PC-9 (cell line): ENCODE measurements at regions not wholly inside any gene's neighbourhood (a gene's known extent, or its start where the extent isn't known, plus 50 kb on each side); places are given as distances from the start of the nearest gene placed in this dataset.

ENCODE experiments used
- BruUV-seq: library from RNA; stranded (reverse); fragments of 400-500 nt; replicated peaks from 2 replicates; lab custom pipeline; 2021; lab: Mats Ljungman, UMichigan
- CTCF ChIA-PET: fragments of 300-600 bp; sonication (Branson Sonifier 250); formaldehyde crosslinking; loops from one replicate; lab custom pipeline; 2022; ENCODE audit warnings: antibody characterized with exemption; lab: Charles Lee
- POLR2A ChIA-PET: fragments of 300-600 bp; sonication (Branson Sonifier 250); formaldehyde crosslinking; loops from one replicate; lab custom pipeline; 2022; ENCODE audit warnings: antibody characterized with exemption; ENCODE audit not compliant: unreplicated experiment; lab: Charles Lee
- DNase-seq, 2 experiments: peaks; one replicate each; pipeline versions ENCODE4 v3.0.0 to v3.0.0-alpha.2; 2015 to 2022; ENCODE audit warnings: mixed read lengths in 1 of 2
- H2AFZ ChIP-seq: fragments of 200-600 bp; sonication (generic); 2 replicates; pipeline ENCODE4 v1.8.1; 2017; ENCODE audit warnings: antibody characterized with exemption
- H3F3A ChIP-seq: fragments of 200-600 bp; sonication (generic); 2 replicates; pipeline ENCODE4 v1.8.1; 2017; ENCODE audit warnings: antibody characterized with exemption, mild to moderate bottlenecking, low read depth; ENCODE audit not compliant: insufficient read depth
- H3K27ac ChIP-seq: fragments of 200-600 bp; sonication (generic); 2 replicates; pipeline ENCODE4 v1.6.1; 2016; ENCODE audit warnings: mixed run types
- H3K27me3 ChIP-seq: fragments of 200-600 bp; sonication (generic); 2 replicates; pipeline ENCODE4 v1.6.1; 2016; ENCODE audit warnings: low read depth, mixed run types; ENCODE audit not compliant: insufficient read depth
- H3K36me3 ChIP-seq: fragments of 200-600 bp; sonication (generic); 2 replicates; pipeline ENCODE4 v1.6.1; 2016; ENCODE audit warnings: low read depth, mixed run types
- H3K4me1 ChIP-seq: fragments of 200-600 bp; sonication (generic); replicated peaks from 2 replicates; pipeline ENCODE4 v1.6.1; 2016; ENCODE audit warnings: mixed run types; ENCODE audit not compliant: insufficient read depth
- H3K4me2 ChIP-seq: fragments of 200-600 bp; sonication (generic); 2 replicates; pipeline ENCODE4 v1.6.1; 2017; ENCODE audit warnings: mixed run types
- H3K4me3 ChIP-seq: fragments of 200-600 bp; sonication (generic); 2 replicates; pipeline ENCODE4 v1.6.1; 2016; ENCODE audit warnings: mixed run types
- H3K79me2 ChIP-seq: fragments of 200-600 bp; sonication (generic); 2 replicates; pipeline ENCODE4 v1.6.1; 2017; ENCODE audit warnings: low read depth, mixed run types
- H3K9me2 ChIP-seq: fragments of 200-600 bp; sonication (generic); 2 replicates; pipeline ENCODE4 v1.8.1; 2017; ENCODE audit warnings: mild to moderate bottlenecking; ENCODE audit not compliant: insufficient read depth
- H3K9me3 ChIP-seq: fragments of 200-600 bp; sonication (generic); 2 replicates; pipeline ENCODE4 v1.8.1; 2016; ENCODE audit warnings: low read depth; ENCODE audit not compliant: insufficient read depth
- H4K20me1 ChIP-seq: fragments of 200-600 bp; sonication (generic); 2 replicates; pipeline ENCODE4 v1.8.1; 2017; ENCODE audit not compliant: insufficient read depth
- CTCF ChIP-seq: fragments of 200-600 bp; sonication (generic); conservative IDR thresholded peaks from 2 replicates; pipeline ENCODE4 v1.6.1; 2017; ENCODE audit warnings: mixed run types, antibody characterized with exemption, mild to moderate bottlenecking, moderate library complexity
- EZH2 ChIP-seq: fragments of 200-600 bp; sonication (generic); IDR thresholded peaks from 2 replicates; pipeline ENCODE4 v1.8.0; 2017; ENCODE audit warnings: antibody characterized with exemption, low read depth
- intact Hi-C: fragments of 100-400 bp; cut with micrococcal nuclease; formaldehyde crosslinking; loops from one replicate; pipeline ENCODE4 v1.10.0; 2022; ENCODE audit not compliant: unreplicated experiment

DNA sequence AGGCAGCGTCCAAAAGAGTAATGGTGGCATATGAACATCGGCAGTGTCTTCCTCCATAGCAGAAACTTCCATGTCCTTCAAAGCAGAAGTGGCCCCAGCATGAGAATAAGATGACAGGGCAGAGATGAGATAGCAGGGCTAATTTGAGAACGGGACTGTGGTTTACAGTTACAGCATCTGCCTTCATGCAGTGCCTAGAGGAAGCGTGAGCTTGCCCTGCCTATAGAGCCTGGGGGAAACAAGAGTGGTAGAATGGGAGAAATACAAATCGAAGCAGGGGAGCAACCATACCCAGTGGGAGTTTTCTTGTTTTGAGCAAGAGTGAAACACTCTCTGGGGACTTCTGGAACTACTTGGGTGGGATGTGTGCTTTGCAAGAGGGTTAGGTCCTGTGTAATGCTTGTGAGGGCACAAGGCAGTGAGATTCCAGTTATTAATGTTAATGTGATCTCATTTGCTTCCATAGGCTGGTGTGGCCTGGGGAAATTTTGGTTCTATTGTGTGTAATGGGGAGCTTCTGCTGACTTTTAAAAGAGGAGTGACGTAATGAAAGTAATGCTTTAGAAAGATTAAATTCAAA lies 616.9 kb downstream of the ZIC1 start:
- Histone ChIP-seq H3K9me3 (no peaks in the 10 kb centered on the region), H3K36me3 (no peaks in the 10 kb centered on the region), H3K27me3 (no peaks in the 10 kb centered on the region), H3K4me2 (no peak overlapping the region), H3K79me2 (no peaks in the 10 kb centered on the region), H3K27ac (no peak overlapping the region), H2AFZ (no peak overlapping the region), H3K4me3 (no peak overlapping the region), H4K20me1 (no peaks in the 10 kb centered on the region), H3F3A (no peaks in the 10 kb centered on the region), H3K4me1 (no peaks in the 10 kb centered on the region), H3K9me2 (no peaks in the 10 kb centered on the region)
- TF ChIP-seq EZH2 (no peak), CTCF (no peak)
- DNase-seq, result no peak
- CTCF ChIA-PET, result no interaction called here
- POLR2A ChIA-PET, result no interaction called here
- intact Hi-C loops, result no loop called here
- no TSS peak for BruUV-seq

DNA sequence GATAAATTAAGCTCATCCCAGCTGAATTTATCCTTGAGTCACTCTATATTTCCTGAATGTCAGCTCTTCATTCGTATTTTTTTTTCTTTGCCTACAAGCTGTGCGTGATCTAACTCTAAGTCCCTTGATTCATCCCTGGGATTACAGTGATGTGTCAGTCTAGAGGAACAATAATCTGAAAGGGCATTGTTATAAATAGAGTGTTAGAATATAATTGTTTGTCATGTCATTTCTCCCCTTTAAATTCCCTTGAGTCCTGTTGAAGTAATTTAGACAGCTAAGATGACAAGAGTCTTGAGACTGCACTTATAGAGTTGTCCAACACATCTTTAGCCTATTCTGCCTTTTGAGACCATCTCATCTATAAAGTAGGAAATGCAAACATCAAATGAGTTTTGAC lies 621.8 kb downstream of the ZIC1 start:
- Histone ChIP-seq H3K27me3 (no peaks in the 10 kb centered on the region), H3K79me2 (no peaks in the 10 kb centered on the region), H3K27ac (no peak overlapping the region), H4K20me1 (no peaks in the 10 kb centered on the region), H3K4me2 (no peak overlapping the region), H3K36me3 (no peaks in the 10 kb centered on the region), H2AFZ (no peak overlapping the region), H3K4me3 (no peak overlapping the region), H3F3A (no peaks in the 10 kb centered on the region), H3K9me2 (no peaks in the 10 kb centered on the region), H3K4me1 (no peaks in the 10 kb centered on the region), H3K9me3 (no peaks in the 10 kb centered on the region)
- no TSS peak for BruUV-seq
- intact Hi-C loops, result no loop called here
- TF ChIP-seq EZH2 (no peak), CTCF (no peak)
- ChIA-PET CTCF (no interaction called here), POLR2A (no interaction called here)
- no peak for DNase-seq

DNA sequence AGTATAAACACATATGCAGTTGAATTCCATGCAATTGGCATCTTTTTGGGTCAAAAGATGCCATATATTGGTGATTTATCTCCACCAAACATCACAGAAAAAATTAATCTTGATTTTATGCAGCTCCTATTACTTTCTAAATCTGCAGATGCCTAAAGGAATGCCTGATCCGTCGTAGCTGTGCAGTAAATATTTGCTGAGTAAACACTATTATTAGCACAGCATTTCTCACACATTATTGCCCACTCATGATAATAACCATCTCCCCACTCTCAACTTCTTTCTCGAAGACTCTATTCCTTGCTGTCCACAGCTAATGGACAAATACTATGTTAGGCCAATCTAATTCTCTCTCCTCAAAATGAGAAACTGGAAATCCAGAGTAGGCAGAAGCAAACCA lies 625.2 kb downstream of the ZIC1 start:
- intact Hi-C loops, result no loop called here
- no peaks in the 10 kb centered on the region for H4K20me1 ChIP-seq
- H3K9me2 ChIP-seq, result no peaks in the 10 kb centered on the region
- H2AFZ ChIP-seq, result no peak overlapping the region
- no peaks in the 10 kb centered on the region for H3K9me3 ChIP-seq
- no peak overlapping the region for H3K4me2 ChIP-seq
- ChIA-PET CTCF (no interaction called here), POLR2A (interaction anchor here (0.6 kb wide), 1 partner anchor 1686 kb away, joined by 7 read pairs; no protein-coding TSS in a partner anchor)
- BruUV-seq, result no TSS peak
- TF ChIP-seq EZH2 (no peak), CTCF (no peak)
- no peaks in the 10 kb centered on the region for H3K79me2 ChIP-seq
- no peaks in the 10 kb centered on the region for H3K36me3 ChIP-seq
- DNase-seq, result no peak
- H3K27ac ChIP-seq, result no peak overlapping the region
- H3K4me1 ChIP-seq, result no peaks in the 10 kb centered on the region
- no peaks in the 10 kb centered on the region for H3K27me3 ChIP-seq
- no peak overlapping the region for H3K4me3 ChIP-seq
- no peaks in the 10 kb centered on the region for H3F3A ChIP-seq
